ENCODE measurements at regions not wholly inside any gene's neighbourhood (a gene's known extent, or its start where the extent isn't known, plus 50 kb on each side); places are given as distances from the start of the nearest gene placed in this dataset.

- no peak overlapping the region for H3K27ac ChIP-seq
- no peak overlapping the region for H3K4me3 ChIP-seq
- peak in 1 of 2 donors; percentile 24 for DNase-seq (ENCODE audit: low spot score in 2 of 2)
- TF ChIP-seq POLR2AphosphoS5 (IDR thresholded peaks at IDR 0.05) (no peak), POLR2A (IDR thresholded peaks at IDR 0.05) (no peak)
- TF ChIP-seq, protein P1, sequence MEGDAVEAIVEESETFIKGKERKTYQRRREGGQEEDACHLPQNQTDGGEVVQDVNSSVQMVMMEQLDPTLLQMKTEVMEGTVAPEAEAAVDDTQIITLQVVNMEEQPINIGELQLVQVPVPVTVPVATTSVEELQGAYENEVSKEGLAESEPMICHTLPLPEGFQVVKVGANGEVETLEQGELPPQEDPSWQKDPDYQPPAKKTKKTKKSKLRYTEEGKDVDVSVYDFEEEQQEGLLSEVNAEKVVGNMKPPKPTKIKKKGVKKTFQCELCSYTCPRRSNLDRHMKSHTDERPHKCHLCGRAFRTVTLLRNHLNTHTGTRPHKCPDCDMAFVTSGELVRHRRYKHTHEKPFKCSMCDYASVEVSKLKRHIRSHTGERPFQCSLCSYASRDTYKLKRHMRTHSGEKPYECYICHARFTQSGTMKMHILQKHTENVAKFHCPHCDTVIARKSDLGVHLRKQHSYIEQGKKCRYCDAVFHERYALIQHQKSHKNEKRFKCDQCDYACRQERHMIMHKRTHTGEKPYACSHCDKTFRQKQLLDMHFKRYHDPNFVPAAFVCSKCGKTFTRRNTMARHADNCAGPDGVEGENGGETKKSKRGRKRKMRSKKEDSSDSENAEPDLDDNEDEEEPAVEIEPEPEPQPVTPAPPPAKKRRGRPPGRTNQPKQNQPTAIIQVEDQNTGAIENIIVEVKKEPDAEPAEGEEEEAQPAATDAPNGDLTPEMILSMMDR (IDR thresholded peaks at IDR 0.05) = no peak
- no peaks in the 10 kb centered on the region for H3K36me3 ChIP-seq
- no peaks in the 10 kb centered on the region for H3K27me3 ChIP-seq
- H3K9me3 ChIP-seq = no peaks in the 10 kb centered on the region
- no peaks in the 10 kb centered on the region for H3K4me1 ChIP-seq
- intact Hi-C loops (cut with DNase I; ENCODE audit: low total_unique reads) = no loop called here
Observed at GRCh38 chr7:51705701-51706100, 389.1 kb upstream of the COBL start.

DNA sequence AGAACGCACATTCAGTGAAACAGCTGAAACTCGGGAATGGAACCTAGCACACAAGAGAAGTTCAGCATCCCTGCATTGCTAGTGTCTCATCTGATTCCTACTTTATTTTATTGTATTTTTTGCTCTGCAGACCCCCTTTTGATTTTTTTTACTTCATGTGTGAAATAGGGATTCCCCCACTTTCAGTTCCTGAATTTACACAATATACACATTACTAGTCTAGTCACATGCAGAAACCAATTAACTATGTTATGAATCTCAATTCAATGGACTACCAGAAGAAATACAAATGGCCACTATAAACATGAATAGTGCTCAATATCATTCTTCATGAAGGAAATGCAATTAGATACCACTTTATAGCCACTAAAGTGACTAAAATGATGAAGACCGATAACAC, 386.1 kb upstream of the COBL start:
- no peak overlapping the region for H3K4me3 ChIP-seq
- no peaks in the 10 kb centered on the region for H3K4me1 ChIP-seq
- TF ChIP-seq POLR2A (IDR thresholded peaks at IDR 0.05) (no peak), POLR2AphosphoS5 (IDR thresholded peaks at IDR 0.05) (no peak)
- TF ChIP-seq, protein P1 (IDR thresholded peaks at IDR 0.05) = no peak
- no peak overlapping the region for H3K27ac ChIP-seq
- no peaks in the 10 kb centered on the region for H3K27me3 ChIP-seq
- intact Hi-C loops (cut with DNase I; ENCODE audit: low total_unique reads) = no loop called here
- H3K36me3 ChIP-seq = no peaks in the 10 kb centered on the region
- DNase-seq (ENCODE audit: low spot score in 2 of 2) = no peak
- no peaks in the 10 kb centered on the region for H3K9me3 ChIP-seq

DNA sequence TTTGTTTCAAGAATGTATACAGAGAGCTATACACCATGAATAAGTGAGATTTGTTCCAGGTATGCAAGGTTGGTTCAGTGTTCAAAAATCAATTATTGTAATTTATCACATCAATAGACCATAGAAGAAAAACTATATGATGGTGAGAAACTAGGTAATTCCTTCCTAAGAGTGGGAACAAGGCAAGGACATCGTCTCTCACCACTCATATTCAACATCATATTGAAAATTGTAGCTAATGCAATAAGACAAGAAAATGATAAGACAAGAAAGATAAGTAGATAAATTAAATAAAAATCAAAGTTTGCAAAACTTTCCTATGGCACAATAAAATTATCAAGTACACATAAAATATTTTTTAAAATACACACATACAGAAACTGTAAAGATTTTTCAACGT, 385.3 kb upstream of the COBL start:
- Histone ChIP-seq H3K9me3 (no peaks in the 10 kb centered on the region), H3K27me3 (no peaks in the 10 kb centered on the region), H3K4me1 (no peaks in the 10 kb centered on the region), H3K36me3 (no peaks in the 10 kb centered on the region), H3K4me3 (no peak overlapping the region), H3K27ac (no peak overlapping the region)
- intact Hi-C loops (cut with DNase I; ENCODE audit: low total_unique reads) = no loop called here
- DNase-seq (ENCODE audit: low spot score in 2 of 2) = no peak
- no peak for TF ChIP-seq POLR2A (IDR thresholded peaks at IDR 0.05)
- TF ChIP-seq, protein P1 (IDR thresholded peaks at IDR 0.05) = no peak
- TF ChIP-seq POLR2AphosphoS5 (IDR thresholded peaks at IDR 0.05) = no peak

- Histone ChIP-seq H3K36me3 (no peaks in the 10 kb centered on the region), H3K27ac (no peak overlapping the region), H3K4me3 (no peak overlapping the region), H3K9me3 (no peaks in the 10 kb centered on the region), H3K4me1 (no peaks in the 10 kb centered on the region), H3K27me3 (no peaks in the 10 kb centered on the region)
- TF ChIP-seq POLR2AphosphoS5 (IDR thresholded peaks at IDR 0.05) (no peak), POLR2A (IDR thresholded peaks at IDR 0.05) (no peak)
- TF ChIP-seq, protein P1 (IDR thresholded peaks at IDR 0.05) = no peak
- intact Hi-C loops (cut with DNase I; ENCODE audit: low total_unique reads) = no loop called here
- no peak for DNase-seq (ENCODE audit: low spot score in 2 of 2)
Observed at GRCh38 chr7:51700593-51701215, 384.1 kb upstream of the COBL start.

GRCh38 chr7:51693258-51693657, 376.6 kb upstream of the COBL start:
- no peak for DNase-seq (ENCODE audit: low spot score in 2 of 2)

More at GRCh38 chr7:51693258-51693657, 376.6 kb upstream of the COBL start:
- no peaks in the 10 kb centered on the region for H3K36me3 ChIP-seq
- no peak overlapping the region for H3K4me3 ChIP-seq
- TF ChIP-seq, protein P1 (IDR thresholded peaks at IDR 0.05) = no peak
- TF ChIP-seq POLR2A (IDR thresholded peaks at IDR 0.05) (no peak), POLR2AphosphoS5 (IDR thresholded peaks at IDR 0.05) (no peak)
- no peak overlapping the region for H3K27ac ChIP-seq
- no peaks in the 10 kb centered on the region for H3K27me3 ChIP-seq
- intact Hi-C loops (cut with DNase I; ENCODE audit: low total_unique reads) = no loop called here
- H3K9me3 ChIP-seq = no peaks in the 10 kb centered on the region
- no peaks in the 10 kb centered on the region for H3K4me1 ChIP-seq

All from breast epithelium (tissue), 4 donors.